ENCODE measurements at regions not wholly inside any gene's neighbourhood (a gene's known extent, or its start where the extent isn't known, plus 50 kb on each side); places are given as distances from the start of the nearest gene placed in this dataset.

DNA sequence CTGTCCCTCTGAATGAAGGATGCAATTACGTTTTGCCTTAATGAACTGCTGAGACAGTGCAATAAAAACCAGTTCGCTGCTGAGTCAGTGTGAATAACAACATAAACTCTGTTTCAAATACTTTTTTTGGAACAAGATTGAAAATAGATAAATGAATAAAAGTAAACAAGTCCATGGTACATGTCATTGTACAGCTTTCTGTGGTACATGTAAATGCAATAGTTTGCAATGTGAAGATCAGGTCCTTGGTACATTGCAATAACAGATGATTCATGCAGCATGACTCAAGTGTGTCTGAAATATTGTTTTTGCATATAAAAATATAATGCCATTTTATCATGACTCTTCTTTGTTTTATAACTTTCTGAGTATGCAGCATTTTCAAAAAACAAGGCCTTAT is 193.4 kb upstream of the PACRGL start:
- Histone ChIP-seq H3K27ac (no peak overlapping the region), H3K27me3 (no peaks in the 10 kb centered on the region), H3K4me2 (no peak overlapping the region), H3K79me2 (ENCODE audit: low read depth) (no peaks in the 10 kb centered on the region), H3K36me3 (no peaks in the 10 kb centered on the region), H3F3A (ENCODE audit: low read depth) (no peaks in the 10 kb centered on the region), H3K9me3 (ENCODE audit: low read depth) (no peaks in the 10 kb centered on the region), H3K9ac (no peak overlapping the region), H4K20me1 (ENCODE audit: low read depth) (no peaks in the 10 kb centered on the region), H3K4me1 (no peaks in the 10 kb centered on the region), H2AFZ (replicated peaks) (no peak overlapping the region), H3K4me3 (no peak overlapping the region)
- no peak overlapping the region for H3K4me3 Mint-ChIP-seq
- no peak for DNase-seq (ENCODE audit: low spot score)
- peaks cover 2% of the 10 kb centered on the region for H3K36me3 Mint-ChIP-seq
- no peak for TF ChIP-seq EZH2phosphoT487 (IDR thresholded peaks at IDR 0.05)
- no peak for TF ChIP-seq EZH2 (IDR thresholded peaks at IDR 0.05)
- TF ChIP-seq, protein P1, sequence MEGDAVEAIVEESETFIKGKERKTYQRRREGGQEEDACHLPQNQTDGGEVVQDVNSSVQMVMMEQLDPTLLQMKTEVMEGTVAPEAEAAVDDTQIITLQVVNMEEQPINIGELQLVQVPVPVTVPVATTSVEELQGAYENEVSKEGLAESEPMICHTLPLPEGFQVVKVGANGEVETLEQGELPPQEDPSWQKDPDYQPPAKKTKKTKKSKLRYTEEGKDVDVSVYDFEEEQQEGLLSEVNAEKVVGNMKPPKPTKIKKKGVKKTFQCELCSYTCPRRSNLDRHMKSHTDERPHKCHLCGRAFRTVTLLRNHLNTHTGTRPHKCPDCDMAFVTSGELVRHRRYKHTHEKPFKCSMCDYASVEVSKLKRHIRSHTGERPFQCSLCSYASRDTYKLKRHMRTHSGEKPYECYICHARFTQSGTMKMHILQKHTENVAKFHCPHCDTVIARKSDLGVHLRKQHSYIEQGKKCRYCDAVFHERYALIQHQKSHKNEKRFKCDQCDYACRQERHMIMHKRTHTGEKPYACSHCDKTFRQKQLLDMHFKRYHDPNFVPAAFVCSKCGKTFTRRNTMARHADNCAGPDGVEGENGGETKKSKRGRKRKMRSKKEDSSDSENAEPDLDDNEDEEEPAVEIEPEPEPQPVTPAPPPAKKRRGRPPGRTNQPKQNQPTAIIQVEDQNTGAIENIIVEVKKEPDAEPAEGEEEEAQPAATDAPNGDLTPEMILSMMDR (IDR thresholded peaks at IDR 0.05) = no peak
- H3K27me3 Mint-ChIP-seq (ENCODE audit: insufficient read depth, low read depth) = no peaks in the 10 kb centered on the region
- no peak overlapping the region for H3K27ac Mint-ChIP-seq
- no peaks in the 10 kb centered on the region for H3K4me1 Mint-ChIP-seq
- no peaks in the 10 kb centered on the region for H3K9me3 Mint-ChIP-seq

DNA sequence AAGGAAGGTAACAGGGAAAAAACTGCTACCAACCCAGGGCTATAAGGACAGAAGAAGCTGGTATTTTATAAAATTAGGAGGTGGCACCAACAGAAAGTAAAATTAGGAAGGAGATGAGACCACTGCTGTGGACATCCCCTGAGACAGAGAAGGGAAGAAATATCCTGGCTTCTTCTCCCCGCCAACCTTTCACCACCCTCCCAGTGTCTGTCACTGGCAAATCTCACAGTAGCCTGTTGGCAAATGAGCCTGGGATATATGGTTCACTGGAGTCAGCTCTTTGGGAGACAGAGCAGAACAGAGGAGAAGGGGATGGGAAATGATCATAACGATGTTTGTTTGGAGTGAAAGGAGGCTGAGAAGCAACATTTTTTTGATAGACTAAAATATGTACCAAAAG is 190.9 kb upstream of the PACRGL start:
- no peak overlapping the region for H3K4me2 ChIP-seq
- no peak overlapping the region for H2AFZ ChIP-seq (replicated peaks)
- H3K36me3 ChIP-seq = no peaks in the 10 kb centered on the region
- H3F3A ChIP-seq (ENCODE audit: low read depth) = no peaks in the 10 kb centered on the region
- H3K9me3 ChIP-seq (ENCODE audit: low read depth) = no peaks in the 10 kb centered on the region
- peaks cover 6% of the 10 kb centered on the region for H3K36me3 Mint-ChIP-seq
- no peaks in the 10 kb centered on the region for H3K4me1 ChIP-seq
- no peaks in the 10 kb centered on the region for H3K27me3 ChIP-seq
- no peaks in the 10 kb centered on the region for H3K9me3 Mint-ChIP-seq
- no peak overlapping the region for H3K4me3 Mint-ChIP-seq
- no peak for DNase-seq (ENCODE audit: low spot score)
- no peak overlapping the region for H3K27ac Mint-ChIP-seq
- H3K27ac ChIP-seq = no peak overlapping the region
- H3K79me2 ChIP-seq (ENCODE audit: low read depth) = no peaks in the 10 kb centered on the region
- H3K27me3 Mint-ChIP-seq (ENCODE audit: insufficient read depth, low read depth) = no peaks in the 10 kb centered on the region
- no peaks in the 10 kb centered on the region for H4K20me1 ChIP-seq (ENCODE audit: low read depth)
- TF ChIP-seq EZH2phosphoT487 (IDR thresholded peaks at IDR 0.05) (no peak), EZH2 (IDR thresholded peaks at IDR 0.05) (no peak)
- TF ChIP-seq, protein P1 (IDR thresholded peaks at IDR 0.05) = no peak
- H3K9ac ChIP-seq = no peak overlapping the region
- no peaks in the 10 kb centered on the region for H3K4me1 Mint-ChIP-seq
- H3K4me3 ChIP-seq = no peak overlapping the region

DNA sequence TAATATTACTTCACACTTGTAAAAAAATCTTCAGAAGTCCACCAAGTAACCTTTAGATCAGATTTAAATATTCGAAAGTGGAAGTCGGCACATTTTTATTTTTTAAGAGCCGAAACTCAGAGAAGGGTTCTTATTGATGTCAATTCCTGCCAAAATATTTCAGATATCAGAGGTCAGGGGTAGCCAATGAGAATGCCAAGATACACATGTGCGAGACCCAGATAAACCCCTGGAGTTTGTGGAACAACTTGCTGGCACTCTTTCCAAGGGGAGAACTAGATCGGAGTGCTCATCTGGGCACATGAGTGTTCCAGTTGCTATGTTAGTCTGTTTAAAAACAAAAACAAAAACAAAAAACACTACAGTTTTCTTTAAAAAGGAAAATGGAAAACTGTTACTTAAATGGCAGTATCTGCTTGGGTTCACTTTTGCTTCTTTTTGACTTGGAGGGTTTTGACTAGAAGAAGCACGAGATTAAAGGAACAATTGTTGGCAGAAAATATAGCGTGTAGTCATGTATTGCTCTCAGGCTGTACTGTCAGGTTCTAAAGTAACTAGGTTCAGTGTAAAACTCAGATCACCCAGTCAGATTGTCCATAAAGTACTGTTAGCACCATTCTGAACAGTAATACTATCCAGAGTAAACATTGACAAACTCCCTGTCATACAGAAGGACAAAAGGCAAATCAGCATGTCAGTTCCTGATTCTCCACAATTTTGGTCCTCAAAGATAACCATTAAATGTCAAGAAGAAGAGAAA is 188.0 kb upstream of the PACRGL start:
- Mint-ChIP-seq H3K9me3 (no peaks in the 10 kb centered on the region), H3K4me1 (no peaks in the 10 kb centered on the region), H3K4me3 (no peak overlapping the region), H3K27ac (no peak overlapping the region), H3K27me3 (ENCODE audit: insufficient read depth, low read depth) (no peaks in the 10 kb centered on the region), H3K36me3 (peaks cover 10% of the 10 kb centered on the region)
- H3K4me3 ChIP-seq = no peak overlapping the region
- H3F3A ChIP-seq (ENCODE audit: low read depth) = no peaks in the 10 kb centered on the region
- no peaks in the 10 kb centered on the region for H3K4me1 ChIP-seq
- H3K27me3 ChIP-seq = no peaks in the 10 kb centered on the region
- H2AFZ ChIP-seq (replicated peaks) = no peak overlapping the region
- no peaks in the 10 kb centered on the region for H3K79me2 ChIP-seq (ENCODE audit: low read depth)
- H3K36me3 ChIP-seq = no peaks in the 10 kb centered on the region
- H4K20me1 ChIP-seq (ENCODE audit: low read depth) = no peaks in the 10 kb centered on the region
- TF ChIP-seq, protein P1 (IDR thresholded peaks at IDR 0.05) = no peak
- TF ChIP-seq EZH2 (IDR thresholded peaks at IDR 0.05) (no peak), EZH2phosphoT487 (IDR thresholded peaks at IDR 0.05) (no peak)
- H3K9me3 ChIP-seq (ENCODE audit: low read depth) = no peaks in the 10 kb centered on the region
- DNase-seq (ENCODE audit: low spot score) = no peak
- H3K9ac ChIP-seq = no peak overlapping the region
- H3K4me2 ChIP-seq = no peak overlapping the region
- H3K27ac ChIP-seq = no peak overlapping the region
